ENCODE measurements at regions not wholly inside any gene's neighbourhood (a gene's known extent, or its start where the extent isn't known, plus 50 kb on each side); places are given as distances from the start of the nearest gene placed in this dataset.

DNA sequence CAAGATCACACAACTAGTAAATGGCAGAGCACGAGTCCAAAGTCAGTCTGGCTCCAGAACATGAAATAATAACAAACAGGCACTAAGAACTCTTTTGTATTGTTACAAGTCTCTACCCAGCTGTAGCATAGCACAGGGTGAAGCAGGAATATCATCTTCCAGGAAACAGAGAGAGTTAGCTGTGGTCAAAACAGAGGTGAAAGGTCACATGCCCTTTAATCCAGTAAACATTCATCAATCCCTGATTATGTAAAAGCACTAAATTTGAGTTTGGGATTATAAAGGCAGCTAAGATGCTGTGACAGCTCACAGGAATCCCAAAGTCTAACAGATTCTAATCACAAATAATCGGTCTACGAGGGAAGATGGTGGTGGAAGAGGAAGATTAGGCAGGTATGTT is 133.0 kb upstream of the ASTN2 start:
- no peak for DNase-seq

- no peak for DNase-seq
Measured at GRCh38 chr9:117546894-117547678, 132.2 kb upstream of the ASTN2 start.

DNA sequence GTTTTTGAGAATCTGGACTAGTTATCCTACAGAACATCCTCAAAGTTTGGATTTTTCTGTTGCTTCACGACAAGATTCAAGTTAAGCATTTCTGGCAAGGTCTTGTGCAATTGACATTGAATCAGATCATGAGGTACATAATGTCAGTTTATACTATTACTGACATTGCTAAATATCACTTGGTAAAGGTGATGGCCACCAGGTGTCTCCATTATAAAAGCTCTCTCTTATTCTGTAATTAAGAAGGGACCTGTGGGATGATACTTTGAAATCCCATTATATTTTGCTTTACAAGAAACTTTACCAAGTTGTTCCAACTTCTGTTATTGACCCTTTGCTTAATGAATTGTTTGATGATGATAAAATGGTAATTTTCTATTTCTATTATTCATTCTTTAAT is 131.0 kb upstream of the ASTN2 start:
- DNase-seq, result no peak

- no peak for DNase-seq
Measured at GRCh38 chr9:117543089-117543488, 128.2 kb upstream of the ASTN2 start.

DNA sequence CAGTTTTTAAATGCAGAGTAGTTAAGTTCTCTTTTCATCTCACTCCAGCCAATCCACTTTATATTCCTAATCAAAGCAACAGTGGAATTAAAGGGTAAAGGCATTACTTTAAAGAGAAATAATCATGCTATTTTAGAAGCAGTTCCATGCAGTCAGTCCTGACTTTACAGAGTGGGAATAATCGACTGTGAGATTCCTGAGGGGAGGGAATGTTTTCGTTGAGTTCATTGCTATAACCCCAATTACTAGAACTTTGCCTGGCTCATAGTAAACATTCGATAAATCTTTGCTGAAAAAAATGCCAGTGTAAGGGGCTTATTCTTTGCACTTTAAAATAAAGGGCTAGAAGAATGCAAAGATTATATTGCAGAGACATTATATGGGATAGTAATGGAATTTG is 127.2 kb upstream of the ASTN2 start:
- DNase-seq, result no peak

GRCh38 chr9:117541181-117541580 is 126.3 kb upstream of the ASTN2 start:
- no peak for DNase-seq

GRCh38 chr9:117535973-117536372 is 121.1 kb upstream of the ASTN2 start:
- no peak for DNase-seq

GRCh38 chr9:117535434-117535833 is 120.6 kb upstream of the ASTN2 start:
- no peak for DNase-seq

- no peak for DNase-seq
Measured at GRCh38 chr9:117528225-117528624, 113.4 kb upstream of the ASTN2 start.

DNA sequence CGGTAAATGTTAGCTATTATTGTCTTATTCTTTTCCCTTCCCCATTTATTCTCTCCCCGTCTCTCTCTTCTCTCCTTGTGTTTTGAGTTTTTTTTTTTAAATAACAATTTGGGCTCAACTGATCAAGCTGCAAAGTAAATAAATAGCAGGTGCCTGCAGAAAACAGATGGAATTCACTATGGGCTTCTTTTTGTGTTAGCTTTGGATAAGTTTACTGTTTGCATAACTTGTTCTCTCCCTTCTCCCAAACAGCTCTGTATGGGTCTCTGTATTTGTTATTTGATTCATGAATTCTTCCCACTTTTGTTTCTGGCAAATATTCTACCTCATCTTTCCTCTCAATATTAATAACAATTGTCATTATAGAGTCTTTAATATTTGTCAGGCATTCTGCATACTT is 111.8 kb upstream of the ASTN2 start:
- DNase-seq, result no peak

DNA sequence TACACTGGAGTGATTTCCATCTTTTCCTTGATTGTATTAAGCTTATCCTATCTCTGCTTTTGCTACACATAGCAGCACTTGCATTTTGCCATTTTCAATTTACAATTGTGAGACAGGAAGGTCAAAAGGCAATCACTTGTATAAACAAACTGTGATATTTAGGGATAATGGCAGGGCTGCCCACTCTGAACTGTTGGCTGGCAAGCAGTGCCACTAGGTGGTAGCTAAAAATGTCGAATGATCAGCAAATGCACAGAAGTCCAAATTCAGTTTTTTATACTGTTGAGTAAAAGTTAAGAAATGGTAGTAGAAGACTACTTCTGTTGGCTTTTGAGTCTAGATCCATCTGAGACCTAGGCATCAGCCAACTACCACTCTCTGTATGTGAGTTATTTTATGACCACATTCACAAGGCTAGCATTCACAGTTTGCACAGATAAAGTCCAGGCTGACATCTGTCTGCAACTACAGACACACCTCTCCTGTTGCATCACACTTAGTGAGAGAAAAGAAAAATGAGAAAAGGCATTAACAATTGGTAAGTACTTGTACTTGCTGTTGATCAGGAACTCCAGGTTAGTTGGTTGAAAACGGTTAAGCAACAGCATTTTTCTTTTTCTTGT is 108.8 kb upstream of the ASTN2 start:
- no peak for DNase-seq

DNA sequence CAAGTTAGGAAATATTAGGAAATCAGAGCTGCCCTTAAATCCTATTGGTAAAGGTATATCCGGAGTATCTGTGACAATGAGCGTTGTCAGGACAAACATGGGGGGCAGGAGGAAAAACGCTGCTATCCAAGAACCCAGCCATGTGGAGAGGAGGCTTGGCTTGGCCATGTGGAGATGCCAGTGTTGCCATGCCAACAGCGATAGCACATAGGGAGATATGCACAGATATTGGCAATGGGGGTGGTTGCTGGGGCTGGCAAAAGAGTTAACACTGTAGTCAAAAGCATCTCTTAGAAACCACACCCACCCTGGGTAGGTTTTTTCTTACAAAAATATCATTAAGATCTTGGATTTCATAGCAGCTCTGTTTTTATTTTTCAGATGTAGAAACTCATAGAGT is 106.4 kb upstream of the ASTN2 start:
- DNase-seq, result no peak

- DNase-seq, result no peak
Measured at GRCh38 chr9:117516676-117517632, 102.1 kb upstream of the ASTN2 start.

- DNase-seq, result no peak
Measured at GRCh38 chr9:117511852-117512481, 97.1 kb upstream of the ASTN2 start.

DNA sequence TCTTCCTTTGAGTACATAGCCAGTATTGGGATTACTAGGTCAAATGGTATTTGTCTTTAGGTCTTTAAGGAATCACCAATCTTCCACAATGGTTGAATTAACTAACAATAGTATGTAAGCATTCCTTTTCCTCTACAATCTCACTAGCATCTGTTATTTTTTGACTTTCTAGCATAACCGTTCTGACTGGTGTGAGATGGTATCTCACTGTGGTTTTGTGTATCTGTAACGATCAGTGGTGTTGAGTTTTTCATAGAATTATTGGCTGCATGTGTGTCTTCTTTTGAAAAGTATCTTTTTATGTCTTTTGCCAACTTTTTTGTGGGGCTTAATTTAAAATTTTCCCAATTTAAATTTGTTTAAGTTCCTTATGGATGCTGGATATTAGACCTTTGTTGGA is 81.5 kb upstream of the ASTN2 start:
- no peak for DNase-seq

- DNase-seq, result peak; percentile 7
Measured at GRCh38 chr9:117494401-117495090, 79.7 kb upstream of the ASTN2 start.

GRCh38 chr9:117492476-117492875 is 77.6 kb upstream of the ASTN2 start:
- no peak for DNase-seq

DNA sequence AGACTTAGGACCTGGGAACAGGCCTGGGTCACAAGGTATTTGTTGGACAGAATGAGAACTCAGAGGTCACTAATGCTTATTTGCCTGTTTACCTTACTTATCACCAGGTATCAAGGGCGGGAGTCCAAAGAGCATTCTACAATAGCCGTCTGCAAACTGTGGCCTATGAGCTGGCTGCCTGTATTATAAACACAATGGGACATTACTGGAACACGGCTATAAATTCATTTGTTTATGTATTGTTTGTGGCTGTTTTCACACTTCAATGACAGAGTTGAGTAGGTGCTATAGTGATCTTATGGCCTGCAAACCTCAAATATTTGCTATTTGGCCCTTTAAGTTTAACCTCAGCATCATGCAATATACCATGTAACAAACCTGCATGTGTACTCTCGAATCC is 76.6 kb upstream of the ASTN2 start:
- no peak for DNase-seq

DNA sequence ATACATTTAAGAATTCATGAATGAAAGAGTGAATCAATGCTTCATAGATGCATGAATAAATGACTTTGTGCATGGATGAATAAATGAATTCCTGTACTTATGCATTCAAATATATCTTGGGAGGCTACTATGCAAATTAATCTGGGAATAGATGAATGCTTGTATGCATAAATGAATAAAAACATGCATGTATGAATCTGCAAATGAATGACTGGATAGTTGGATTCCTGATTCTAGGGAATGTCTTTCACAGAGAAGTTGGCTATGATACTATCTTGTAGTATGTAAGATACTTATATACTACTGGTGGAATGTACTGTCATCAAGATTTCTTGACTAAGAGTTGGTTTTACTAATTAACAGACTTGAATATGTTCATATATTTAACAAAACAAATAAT is 75.3 kb upstream of the ASTN2 start:
- DNase-seq, result no peak

DNA sequence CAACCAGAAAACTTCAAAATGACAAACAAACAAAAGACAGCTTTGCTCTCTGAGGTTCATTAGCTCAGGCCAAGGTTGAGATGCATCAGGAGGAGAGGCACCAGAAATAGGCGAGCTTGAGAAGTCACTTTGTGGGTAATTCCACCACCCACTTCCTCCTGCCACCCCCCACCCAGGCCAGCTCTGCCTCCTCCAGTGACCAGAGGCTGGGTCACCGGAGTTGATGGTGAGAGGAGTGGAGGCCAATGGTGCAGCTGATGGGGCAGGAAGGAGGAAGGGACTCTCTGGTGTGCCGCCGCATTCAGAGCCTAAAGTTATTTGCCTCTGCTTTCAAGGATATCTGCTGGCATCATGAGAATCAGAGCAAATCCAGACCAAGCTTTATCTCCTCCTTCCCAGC is 73.8 kb upstream of the ASTN2 start:
- no peak for DNase-seq

- DNase-seq, result peak; percentile 72
Measured at GRCh38 chr9:117487555-117488175, 72.8 kb upstream of the ASTN2 start.
